NCI-H2081 (cell line): ENCODE measurements at regions not wholly inside any gene's neighbourhood (a gene's known extent, or its start where the extent isn't known, plus 50 kb on each side); places are given as distances from the start of the nearest gene placed in this dataset.
A peak's percentile ranks its signal among the peaks of the same experiment; 100 is the strongest.

Source experiments
- DNase-seq, 2 experiments: peaks; one replicate each; lab custom pipeline; 2025; lab: John Stamatoyannopoulos, UW

DNA sequence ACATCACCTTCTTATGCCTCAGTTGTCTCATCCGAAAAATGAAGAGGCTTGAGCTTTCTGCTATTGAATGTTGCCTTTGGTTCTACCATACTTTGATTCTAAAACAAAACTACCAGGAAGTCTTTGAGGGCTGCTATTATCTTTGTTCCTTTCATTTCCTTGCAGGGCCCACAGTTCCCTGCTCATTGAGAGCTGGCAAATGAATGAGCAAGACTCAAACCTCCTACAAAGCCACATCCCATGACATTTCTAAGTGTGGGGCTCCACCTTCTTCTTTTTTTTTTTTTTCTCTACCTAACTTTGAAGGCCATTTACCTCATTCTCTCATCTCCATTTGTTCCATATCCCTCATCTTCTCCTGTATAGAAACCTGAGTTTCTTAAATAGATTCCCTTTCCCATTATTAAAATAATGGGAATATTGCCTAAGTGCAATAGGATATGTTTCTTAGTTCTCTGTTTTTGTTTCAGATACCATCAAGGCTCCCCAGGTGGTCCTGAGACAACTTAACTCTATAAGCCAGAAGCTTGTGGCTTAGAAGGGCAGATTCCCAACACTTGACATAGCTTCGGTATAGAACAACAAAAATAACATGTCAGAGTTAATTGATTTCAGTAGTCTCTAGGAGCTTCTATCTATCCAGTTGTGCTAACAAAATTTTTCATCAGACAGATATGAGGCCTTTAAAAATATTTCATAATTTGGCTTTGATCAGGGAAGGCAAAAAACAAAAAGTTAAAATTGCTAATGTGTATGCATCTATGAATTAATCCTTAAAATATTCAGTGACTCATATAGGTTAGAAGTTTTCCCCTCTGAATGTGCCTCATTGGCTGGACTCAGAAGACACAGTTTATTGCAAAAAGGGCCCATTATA lies 951.6 kb downstream of the TUSC7 start:
- DNase-seq = no peak

DNA sequence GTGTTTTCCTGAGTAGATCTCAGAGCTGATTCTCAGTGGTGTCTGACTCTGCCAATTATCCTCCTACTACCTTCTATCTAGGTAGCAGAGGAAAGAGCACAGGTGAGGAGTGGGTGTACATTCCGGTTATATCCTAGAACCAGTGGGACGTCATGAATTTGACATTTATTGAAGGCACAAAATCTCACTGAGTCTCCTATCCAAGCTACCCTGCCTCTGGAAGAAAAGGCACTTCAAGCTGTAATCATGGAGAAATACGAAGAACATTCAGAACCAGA lies 952.2 kb downstream of the TUSC7 start:
- no peak for DNase-seq

GRCh38 chr3:117665296-117665695 lies 955.7 kb downstream of the TUSC7 start:
- peak; percentile 56 to 83 for DNase-seq

GRCh38 chr3:117666325-117666724 lies 956.7 kb downstream of the TUSC7 start:
- no peak for DNase-seq

- DNase-seq = no peak
Observed at GRCh38 chr3:117666812-117667211, 957.2 kb downstream of the TUSC7 start.

DNA sequence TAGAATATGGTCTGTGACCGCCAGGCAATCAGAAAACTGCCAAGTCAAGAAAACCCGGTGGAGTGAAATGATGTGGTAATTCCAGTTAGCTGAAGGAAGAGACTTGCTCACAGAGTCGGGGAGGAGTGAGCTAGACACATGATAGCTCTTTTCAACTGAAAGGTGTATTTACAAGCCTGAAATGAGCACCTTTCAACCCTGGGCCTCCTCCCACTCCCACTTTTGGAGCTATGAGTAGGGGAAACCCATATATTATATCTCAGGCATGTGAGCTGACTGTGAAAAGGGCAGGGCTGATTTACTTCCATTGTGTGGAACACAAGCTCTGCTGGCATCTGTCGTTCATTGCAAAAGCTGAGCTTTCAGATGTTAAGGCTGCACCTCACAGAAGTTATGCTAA lies 960.2 kb downstream of the TUSC7 start:
- no peak for DNase-seq

DNA sequence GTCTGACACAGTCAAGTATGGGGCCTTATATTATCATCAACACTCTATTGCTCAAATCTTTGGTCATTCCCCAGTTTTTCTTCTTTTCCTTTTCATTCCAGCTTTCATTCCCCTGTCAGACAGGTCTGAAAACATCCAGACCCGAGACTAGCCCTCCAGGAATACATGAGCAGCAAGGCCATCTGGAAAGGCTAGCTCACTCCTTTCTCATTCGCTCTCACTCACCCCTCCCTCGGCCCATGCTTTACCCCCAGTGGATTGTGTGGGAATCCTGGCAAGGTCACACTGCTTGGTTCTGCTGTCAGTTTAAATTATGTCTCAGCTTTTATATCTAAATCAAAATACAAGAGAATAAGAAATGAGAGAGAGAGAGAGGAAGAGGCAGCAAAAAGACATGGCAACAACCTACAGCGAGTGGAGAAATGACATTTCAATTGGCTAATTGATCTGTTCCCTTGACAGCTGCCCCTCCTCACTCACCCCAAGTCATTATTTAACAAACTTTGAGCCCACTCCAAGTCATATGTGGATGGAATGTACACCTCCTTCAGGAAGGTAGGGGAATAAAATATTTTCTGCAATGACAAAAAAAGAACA lies 962.2 kb downstream of the TUSC7 start:
- DNase-seq = no peak

GRCh38 chr3:117674321-117674720 lies 964.7 kb downstream of the TUSC7 start:
- DNase-seq = no peak

- no peak for DNase-seq
Observed at GRCh38 chr3:117681619-117682018, 972.0 kb downstream of the TUSC7 start.

DNA sequence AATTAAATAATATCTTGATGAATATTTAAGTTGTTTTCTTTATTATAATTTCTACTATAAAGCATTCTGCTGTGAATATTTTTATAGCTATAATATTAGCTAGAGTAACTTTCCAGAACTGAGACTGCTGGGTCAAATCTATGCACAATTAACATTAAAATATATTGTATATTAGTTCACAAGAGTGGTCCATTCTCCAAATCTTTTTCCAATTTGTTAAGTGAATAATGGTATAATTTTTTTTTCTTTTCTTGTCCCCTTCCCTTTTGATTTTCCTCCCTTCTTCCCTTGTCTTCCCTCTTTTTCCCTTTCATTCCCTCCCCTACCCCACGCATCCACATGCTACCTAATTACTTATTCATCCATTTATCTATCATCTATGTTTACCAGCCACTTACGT lies 977.5 kb downstream of the TUSC7 start:
- no peak for DNase-seq

- peak; percentile 63 to 84 for DNase-seq
Observed at GRCh38 chr3:117688583-117688982, 979.0 kb downstream of the TUSC7 start.

DNA sequence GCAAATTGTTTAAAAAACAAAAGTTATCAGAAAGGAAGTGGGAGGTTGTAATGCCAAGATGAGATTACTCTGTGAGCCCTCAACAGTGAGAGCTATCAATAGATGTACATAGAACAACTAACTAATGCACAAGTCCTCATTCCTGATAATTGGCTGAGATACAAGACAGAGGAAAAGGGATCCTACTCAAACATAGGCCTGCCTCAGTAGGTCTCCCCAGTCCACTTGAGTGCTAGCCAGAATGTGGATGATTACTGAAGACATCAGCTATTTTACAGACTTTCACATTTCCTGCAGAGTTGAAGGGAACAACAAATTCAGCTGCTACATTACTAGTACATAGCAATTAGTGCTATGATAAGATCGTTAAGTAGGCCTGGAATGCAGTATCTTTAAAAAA lies 981.9 kb downstream of the TUSC7 start:
- no peak for DNase-seq

GRCh38 chr3:117692416-117692995 lies 982.9 kb downstream of the TUSC7 start:
- no peak for DNase-seq

DNA sequence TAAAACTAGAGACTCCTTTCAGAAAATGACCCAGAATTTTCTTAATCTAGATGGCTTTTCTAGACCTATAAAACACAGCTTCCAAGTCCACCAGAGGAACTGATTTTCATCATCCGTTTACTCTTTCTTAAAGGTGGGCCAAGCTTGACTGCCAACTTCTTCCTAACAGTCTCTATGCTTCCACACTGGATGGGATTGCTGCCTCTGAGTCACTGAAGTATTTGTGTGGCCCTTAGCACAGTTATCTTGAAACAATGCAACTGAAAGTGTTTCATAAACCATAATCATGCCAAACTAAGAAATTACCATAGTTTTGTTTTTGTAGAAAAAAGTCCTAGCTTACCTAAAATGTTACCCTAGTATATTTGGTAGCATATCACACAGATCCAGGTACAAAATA lies 985.7 kb downstream of the TUSC7 start:
- no peak for DNase-seq

- DNase-seq = no peak
Observed at GRCh38 chr3:117695871-117696645, 986.5 kb downstream of the TUSC7 start.

GRCh38 chr3:117696851-117697407 lies 987.4 kb downstream of the TUSC7 start:
- no peak for DNase-seq

- no peak for DNase-seq
Observed at GRCh38 chr3:117699058-117699457, 989.5 kb downstream of the TUSC7 start.

- DNase-seq = peak in 1 of 2 experiments; percentile 56
Observed at GRCh38 chr3:117700573-117701360, 991.2 kb downstream of the TUSC7 start.

DNA sequence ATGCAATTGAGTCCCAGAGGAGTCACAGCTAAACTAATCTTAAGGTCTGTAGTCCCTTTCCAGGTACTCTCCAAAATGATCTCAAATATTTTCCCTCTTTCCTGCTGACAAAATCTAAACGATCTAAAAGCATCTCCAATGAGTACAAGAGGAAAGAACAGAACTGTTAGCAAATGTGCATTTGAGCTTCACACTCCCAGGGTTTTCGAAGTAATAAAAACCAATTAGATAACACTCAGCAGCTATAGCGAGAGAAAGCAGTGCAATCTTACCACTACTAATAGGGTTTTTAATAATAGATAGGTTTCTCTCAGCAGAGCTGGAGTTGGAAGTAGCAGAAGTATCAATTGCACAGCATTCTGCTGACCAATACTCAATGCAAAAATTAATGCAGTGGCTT lies 995.4 kb downstream of the TUSC7 start:
- DNase-seq = no peak

- DNase-seq = no peak
Observed at GRCh38 chr3:117706037-117706436, 996.5 kb downstream of the TUSC7 start.

DNA sequence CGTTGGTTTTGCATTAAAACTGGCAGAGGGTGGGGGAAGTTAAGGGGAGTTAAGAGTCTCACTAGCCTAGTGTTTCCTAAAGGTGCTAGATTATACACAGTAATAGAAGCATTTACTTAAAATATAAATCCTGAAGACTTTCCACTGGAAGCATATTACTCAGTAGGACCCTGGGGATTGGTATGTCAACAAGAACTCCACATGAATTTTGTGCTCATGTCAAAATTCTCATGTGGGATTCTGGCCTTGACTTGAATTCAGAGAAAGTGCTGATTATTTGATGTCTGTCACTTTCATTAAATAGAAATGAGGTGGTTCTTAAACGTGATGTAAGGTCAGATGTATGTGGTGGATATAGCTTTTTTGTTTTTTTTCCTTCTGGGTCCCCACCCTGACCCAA lies 997.2 kb downstream of the TUSC7 start:
- DNase-seq = no peak

DNA sequence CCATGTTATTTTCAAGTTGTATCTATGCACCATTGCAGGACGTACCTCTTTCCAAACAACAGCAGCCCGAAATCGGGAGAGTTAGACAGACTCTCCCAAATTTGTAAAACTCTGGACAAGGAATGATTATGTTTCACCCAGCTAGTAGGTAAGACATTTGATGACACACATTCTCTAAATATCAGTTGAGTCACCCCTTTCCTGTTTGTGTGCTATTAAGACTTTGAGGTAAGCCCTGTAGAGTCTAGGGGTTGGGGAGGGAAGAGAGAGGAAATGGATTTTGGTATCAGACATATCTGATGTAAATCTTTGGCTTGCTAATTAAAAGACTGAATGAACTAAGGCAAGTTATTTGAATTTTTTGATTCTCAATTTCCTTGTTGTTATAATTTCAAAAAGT lies 999.0 kb downstream of the TUSC7 start:
- no peak for DNase-seq
